ENCODE measurements at regions not wholly inside any gene's neighbourhood (a gene's known extent, or its start where the extent isn't known, plus 50 kb on each side); places are given as distances from the start of the nearest gene placed in this dataset.

- no peak for TF ChIP-seq ETS1 (IDR thresholded peaks at IDR 0.05)
- no peak for TF ChIP-seq REST (IDR thresholded peaks at IDR 0.05; ENCODE audit: unreplicated experiment)
- TF ChIP-seq CREB1 (CRISPR knock-in tag; IDR thresholded peaks at IDR 0.05; ENCODE audit: low read depth): no peak
- no peak for TF ChIP-seq ZNF114 (CRISPR knock-in tag; IDR thresholded peaks at IDR 0.05)
- TF ChIP-seq EZH2 (IDR thresholded peaks at IDR 0.05; ENCODE audit: low read depth, unreplicated experiment): no peak
Measured at GRCh38 chr3:106296062-106296461, 427.2 kb upstream of the CBLB start (continued).

- H3K79me2 ChIP-seq (replicated peaks; ENCODE audit: insufficient read depth): no peaks in the 10 kb centered on the region
- H3K4me1 ChIP-seq (ENCODE audit: insufficient read depth): no peaks in the 10 kb centered on the region
- Mint-ChIP-seq H3K27ac (no peak overlapping the region), H3K27me3 (ENCODE audit: insufficient read depth, low read depth, poor library complexity) (peaks cover 5% of the 10 kb centered on the region), H3K4me3 (no peak overlapping the region), H3K36me3 (ENCODE audit: low read depth) (peaks cover 5% of the 10 kb centered on the region; the same call in 2 of the 3 replicates), H3K9me3 (no peaks in the 10 kb centered on the region), H3K4me1 (peaks cover 26% of the 10 kb centered on the region)
- H3K36me3 ChIP-seq (ENCODE audit: insufficient read depth): no peaks in the 10 kb centered on the region
- H4K20me1 ChIP-seq (replicated peaks; ENCODE audit: insufficient read depth): no peaks in the 10 kb centered on the region
- DNase-seq (ENCODE audit: low spot score) (no peak), ATAC-seq (no peak)
- no peak overlapping the region for H3K4me2 ChIP-seq
- no peak overlapping the region for H2AFZ ChIP-seq
- no peaks in the 10 kb centered on the region for H3F3A ChIP-seq (replicated peaks; ENCODE audit: low read depth)
- H3K9me2 ChIP-seq (ENCODE audit: insufficient read depth): no peaks in the 10 kb centered on the region
- H3K27ac ChIP-seq (ENCODE audit: low read depth): no peak overlapping the region
- H3K4me3 ChIP-seq: no peak overlapping the region
- H3K27me3 ChIP-seq (ENCODE audit: insufficient read depth): no peaks in the 10 kb centered on the region
- TF ChIP-seq POLR2AphosphoS5 (IDR thresholded peaks at IDR 0.05; ENCODE audit: low read depth) (no peak), ZNF114 (CRISPR knock-in tag; IDR thresholded peaks at IDR 0.05) (no peak), ZNF331 (CRISPR knock-in tag; IDR thresholded peaks at IDR 0.05; ENCODE audit: low read depth) (no peak), REST (IDR thresholded peaks at IDR 0.05; ENCODE audit: unreplicated experiment) (no peak), ZNF462 (CRISPR knock-in tag; IDR thresholded peaks at IDR 0.05) (no peak), EZH2phosphoT487 (IDR thresholded peaks at IDR 0.05; ENCODE audit: unreplicated experiment) (no peak)
Measured at GRCh38 chr3:106299300-106300098, 430.7 kb upstream of the CBLB start.

Measured in GM23338 (cell line).